Fibroblast of lung (primary cell): ENCODE measurements at regions not wholly inside any gene's neighbourhood (a gene's known extent, or its start where the extent isn't known, plus 50 kb on each side); places are given as distances from the start of the nearest gene placed in this dataset.

Source experiments
- DNase-seq, 2 donors: peaks; one replicate each; pipeline versions ENCODE4 v3.0.0 to v3.0.0-alpha.2; 2010; ENCODE audit warnings: low read depth in 2 of 2
- H2AFZ ChIP-seq: 2 replicates; pipeline ENCODE4 v1.5.1; 2012; ENCODE audit warnings: low read length, control low read depth, inconsistent platforms
- H3K27ac ChIP-seq: 2 replicates; pipeline ENCODE4 v1.5.1; 2011; ENCODE audit warnings: low read length, control low read depth; ENCODE audit not compliant: insufficient read depth
- H3K27me3 ChIP-seq: 2 replicates; pipeline ENCODE4 v1.5.1; 2011; ENCODE audit warnings: mild to moderate bottlenecking, low read length; ENCODE audit not compliant: control insufficient read depth, insufficient read depth
- H3K36me3 ChIP-seq: 2 replicates; pipeline ENCODE4 v1.5.1; 2011; ENCODE audit warnings: low read length; ENCODE audit not compliant: control insufficient read depth, insufficient read depth
- H3K4me1 ChIP-seq: 2 replicates; pipeline ENCODE4 v1.5.1; 2011; ENCODE audit warnings: low read length; ENCODE audit not compliant: control insufficient read depth, insufficient read depth; ENCODE audit errors: extremely low read depth
- H3K4me2 ChIP-seq: 2 replicates; pipeline ENCODE4 v1.5.1; 2011; ENCODE audit warnings: low read length, control low read depth; ENCODE audit not compliant: insufficient read depth; ENCODE audit errors: extremely low read depth
- H3K4me3 ChIP-seq, 4 experiments: fragments of 200-600 bp in 1 of 4; sonication (generic) in 1 of 4; replicated peaks in 1 of 4; 2 replicates each; pipeline ENCODE4 v1.5.1; 2011 to 2016; ENCODE audit warnings: low read length in 4 of 4, low read depth in 3 of 4, mild to moderate bottlenecking in 3 of 4, control low read depth in 2 of 4, inconsistent platforms in 1 of 4, mixed read lengths in 1 of 4; ENCODE audit not compliant: insufficient read depth in 1 of 4; ENCODE audit errors: control extremely low read depth in 1 of 4
- H3K79me2 ChIP-seq: 2 replicates; pipeline ENCODE4 v1.5.1; 2012; ENCODE audit warnings: mild to moderate bottlenecking, low read length, inconsistent platforms; ENCODE audit not compliant: control insufficient read depth, insufficient read depth
- H3K9ac ChIP-seq: 2 replicates; pipeline ENCODE4 v1.5.1; 2011; ENCODE audit warnings: mild to moderate bottlenecking, low read length, control low read depth; ENCODE audit not compliant: insufficient read depth
- H3K9me3 ChIP-seq: 2 replicates; pipeline ENCODE4 v1.5.1; 2012; ENCODE audit warnings: low read depth, low read length; ENCODE audit not compliant: control insufficient read depth, insufficient read depth
- H4K20me1 ChIP-seq: 2 replicates; pipeline ENCODE4 v1.5.1; 2011; ENCODE audit warnings: low read length; ENCODE audit not compliant: control insufficient read depth, insufficient read depth; ENCODE audit errors: extremely low read depth
- EZH2 ChIP-seq: IDR thresholded peaks from 2 replicates; pipeline ENCODE4 v1.5.1; 2012; ENCODE audit warnings: low read length, control low read depth, mild to moderate bottlenecking; ENCODE audit errors: missing control alignments
- TF ChIP-seq, protein P1 (sequence below), 2 donors: IDR thresholded peaks in 1 of 2; conservative IDR thresholded peaks in 1 of 2; 1 replicate in 1 of 2; 2 replicates in 1 of 2; pipeline ENCODE4 v1.5.1; 2011 to 2012; ENCODE audit warnings: low read length in 2 of 2, control low read depth in 1 of 2, inconsistent platforms in 1 of 2, low read depth in 1 of 2, mild to moderate bottlenecking in 1 of 2

DNA sequence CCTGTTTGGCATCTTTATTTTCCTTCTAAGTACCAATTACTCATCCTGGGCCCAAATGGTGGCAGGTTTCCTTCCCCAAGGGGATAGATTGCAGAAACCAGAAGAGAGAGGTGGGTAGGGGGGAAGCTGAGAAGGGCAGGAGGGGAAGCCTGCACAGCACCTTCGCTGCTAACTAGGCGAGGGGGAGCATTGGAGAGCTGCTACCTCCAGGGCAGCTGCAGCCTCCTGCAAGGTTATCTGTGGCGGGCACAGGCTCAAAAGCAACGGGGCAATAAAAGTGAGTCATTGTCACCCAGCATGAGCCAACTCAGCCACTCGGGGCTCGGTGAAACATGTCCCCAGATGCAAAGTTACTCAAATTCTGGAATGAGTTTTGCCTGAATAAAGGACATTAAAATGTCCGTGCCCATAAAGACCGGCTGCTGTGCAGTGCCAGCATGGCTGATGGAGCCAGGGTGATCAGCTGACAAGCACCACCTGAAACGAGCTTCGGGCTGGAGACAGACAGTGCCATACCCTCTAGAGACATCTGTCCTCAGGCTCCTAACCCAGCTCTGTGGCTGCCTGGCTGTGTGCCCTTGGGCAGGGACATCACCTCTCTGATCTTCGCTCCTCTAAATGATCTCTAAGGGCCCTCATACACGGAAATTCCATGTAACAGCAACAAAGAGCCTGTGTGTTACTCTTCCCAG lies 68.1 kb upstream of the GRIN2A start:
- H3K79me2 ChIP-seq = no peaks in the 10 kb centered on the region
- H3K9me3 ChIP-seq = no peaks in the 10 kb centered on the region
- H3K27me3 ChIP-seq = no peaks in the 10 kb centered on the region
- H3K9ac ChIP-seq = no peak overlapping the region
- H2AFZ ChIP-seq = no peak overlapping the region
- no peaks in the 10 kb centered on the region for H4K20me1 ChIP-seq
- H3K36me3 ChIP-seq = no peaks in the 10 kb centered on the region
- no peak overlapping the region for H3K4me2 ChIP-seq
- no peak for DNase-seq
- TF ChIP-seq EZH2 = no peak
- TF ChIP-seq, protein P1, sequence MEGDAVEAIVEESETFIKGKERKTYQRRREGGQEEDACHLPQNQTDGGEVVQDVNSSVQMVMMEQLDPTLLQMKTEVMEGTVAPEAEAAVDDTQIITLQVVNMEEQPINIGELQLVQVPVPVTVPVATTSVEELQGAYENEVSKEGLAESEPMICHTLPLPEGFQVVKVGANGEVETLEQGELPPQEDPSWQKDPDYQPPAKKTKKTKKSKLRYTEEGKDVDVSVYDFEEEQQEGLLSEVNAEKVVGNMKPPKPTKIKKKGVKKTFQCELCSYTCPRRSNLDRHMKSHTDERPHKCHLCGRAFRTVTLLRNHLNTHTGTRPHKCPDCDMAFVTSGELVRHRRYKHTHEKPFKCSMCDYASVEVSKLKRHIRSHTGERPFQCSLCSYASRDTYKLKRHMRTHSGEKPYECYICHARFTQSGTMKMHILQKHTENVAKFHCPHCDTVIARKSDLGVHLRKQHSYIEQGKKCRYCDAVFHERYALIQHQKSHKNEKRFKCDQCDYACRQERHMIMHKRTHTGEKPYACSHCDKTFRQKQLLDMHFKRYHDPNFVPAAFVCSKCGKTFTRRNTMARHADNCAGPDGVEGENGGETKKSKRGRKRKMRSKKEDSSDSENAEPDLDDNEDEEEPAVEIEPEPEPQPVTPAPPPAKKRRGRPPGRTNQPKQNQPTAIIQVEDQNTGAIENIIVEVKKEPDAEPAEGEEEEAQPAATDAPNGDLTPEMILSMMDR (conservative IDR thresholded peaks at IDR 0.05 in 1 of 2, IDR thresholded peaks at IDR 0.05 in 1 of 2; ENCODE audit: low read depth in 1 of 2, low read length in 2 of 2) = no peak
- H3K4me3 ChIP-seq = no peak overlapping the region
- no peaks in the 10 kb centered on the region for H3K4me1 ChIP-seq
- no peak overlapping the region for H3K27ac ChIP-seq

DNA sequence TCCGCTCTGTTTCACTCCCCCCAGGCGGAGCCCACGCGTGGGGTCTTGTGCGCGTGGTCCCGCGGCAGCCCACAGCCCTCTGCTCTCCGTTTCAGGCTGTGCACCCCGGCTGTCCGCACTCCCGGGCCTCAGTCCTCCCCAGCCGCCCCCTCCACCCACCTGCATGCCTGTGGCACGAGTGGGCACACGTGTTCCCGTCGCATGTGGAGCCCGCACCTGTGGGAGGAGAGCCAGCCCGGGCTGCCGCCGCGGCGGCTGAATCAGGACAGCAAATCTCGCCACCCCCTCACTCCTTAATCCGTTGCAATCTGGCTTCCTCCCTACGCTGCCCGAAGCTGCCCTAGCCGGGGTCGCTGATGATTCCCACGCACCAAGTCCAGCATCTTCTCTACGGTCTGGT lies 69.9 kb upstream of the GRIN2A start:
- no peak for TF ChIP-seq EZH2
- TF ChIP-seq, protein P1 (conservative IDR thresholded peaks at IDR 0.05 in 1 of 2, IDR thresholded peaks at IDR 0.05 in 1 of 2; ENCODE audit: low read depth in 1 of 2, low read length in 2 of 2) = no peak
- Histone ChIP-seq H3K27me3 (no peaks in the 10 kb centered on the region), H3K4me3 (no peak overlapping the region), H3K4me2 (no peak overlapping the region), H3K36me3 (no peaks in the 10 kb centered on the region), H3K9me3 (no peaks in the 10 kb centered on the region), H3K79me2 (no peaks in the 10 kb centered on the region), H3K4me1 (no peaks in the 10 kb centered on the region), H3K27ac (no peak overlapping the region), H2AFZ (no peak overlapping the region), H3K9ac (no peak overlapping the region), H4K20me1 (no peaks in the 10 kb centered on the region)
- no peak for DNase-seq

GRCh38 chr16:10253409-10253808 lies 71.2 kb upstream of the GRIN2A start:
- H3K4me3 ChIP-seq = no peak overlapping the region
- no peak for DNase-seq
- no peaks in the 10 kb centered on the region for H3K4me1 ChIP-seq
- H3K27ac ChIP-seq = no peak overlapping the region
- H2AFZ ChIP-seq = no peak overlapping the region
- H3K9me3 ChIP-seq = no peaks in the 10 kb centered on the region
- H3K9ac ChIP-seq = no peak overlapping the region
- no peak overlapping the region for H3K4me2 ChIP-seq
- no peak for TF ChIP-seq EZH2
- TF ChIP-seq, protein P1 (conservative IDR thresholded peaks at IDR 0.05 in 1 of 2, IDR thresholded peaks at IDR 0.05 in 1 of 2; ENCODE audit: low read depth in 1 of 2, low read length in 2 of 2) = no peak
- no peaks in the 10 kb centered on the region for H3K27me3 ChIP-seq
- H4K20me1 ChIP-seq = no peaks in the 10 kb centered on the region
- H3K36me3 ChIP-seq = no peaks in the 10 kb centered on the region
- H3K79me2 ChIP-seq = no peaks in the 10 kb centered on the region
